Mucosa of stomach (tissue), 1 donor: ENCODE measurements at regions not wholly inside any gene's neighbourhood (a gene's known extent, or its start where the extent isn't known, plus 50 kb on each side); places are given as distances from the start of the nearest gene placed in this dataset.
"Not testable (repeated sequence)": the region's sequence is repeated elsewhere in the genome, so short reads cannot be mapped to it uniquely, and the experiment has no call there.

ENCODE experiments used
- H3K27me3 ChIP-seq: one replicate; pipeline ENCODE4 v1.7.0; 2013; ENCODE audit warnings: mild to moderate bottlenecking, low read length; ENCODE audit not compliant: control insufficient read depth, insufficient read depth
- H3K36me3 ChIP-seq: one replicate; pipeline ENCODE4 v1.7.0; 2013; ENCODE audit warnings: low read length; ENCODE audit not compliant: control insufficient read depth, insufficient read depth
- H3K4me1 ChIP-seq: one replicate; pipeline ENCODE4 v1.7.0; 2013; ENCODE audit warnings: mild to moderate bottlenecking, low read length; ENCODE audit not compliant: control insufficient read depth, insufficient read depth
- H3K4me3 ChIP-seq: one replicate; pipeline ENCODE4 v1.7.0; 2013; ENCODE audit warnings: low read length
- H3K9ac ChIP-seq: one replicate; pipeline ENCODE4 v1.7.0; 2013; ENCODE audit warnings: mild to moderate bottlenecking, low read length, moderate library complexity
- H3K9me3 ChIP-seq: one replicate; pipeline ENCODE4 v1.7.0; 2013; ENCODE audit warnings: mild to moderate bottlenecking, low read length, moderate library complexity; ENCODE audit not compliant: control insufficient read depth
- donor health status: Pancreatic carcinoma.

GRCh38 chr9:66152406-66152805 is 415.5 kb downstream of the FOXD4L4 start:
- H3K9ac ChIP-seq, H3K4me3 ChIP-seq, H3K36me3 ChIP-seq, H3K9me3 ChIP-seq, H3K27me3 ChIP-seq, H3K4me1 ChIP-seq: not testable (repeated sequence)

GRCh38 chr9:66153021-66153725 is 416.2 kb downstream of the FOXD4L4 start:
- H3K4me3 ChIP-seq, H3K4me1 ChIP-seq, H3K36me3 ChIP-seq, H3K27me3 ChIP-seq, H3K9me3 ChIP-seq, H3K9ac ChIP-seq: not testable (repeated sequence)

- H3K9me3 ChIP-seq, H3K27me3 ChIP-seq, H3K36me3 ChIP-seq, H3K9ac ChIP-seq, H3K4me1 ChIP-seq, H3K4me3 ChIP-seq: not testable (repeated sequence)
Observed at GRCh38 chr9:66153971-66154691, 417.2 kb downstream of the FOXD4L4 start.

GRCh38 chr9:66182316-66182715 is 445.4 kb downstream of the FOXD4L4 start:
- H3K4me3 ChIP-seq, H3K9ac ChIP-seq, H3K9me3 ChIP-seq, H3K4me1 ChIP-seq, H3K36me3 ChIP-seq, H3K27me3 ChIP-seq: not testable (repeated sequence)

GRCh38 chr9:66183648-66184047 is 446.7 kb downstream of the FOXD4L4 start:
- not testable (repeated sequence) for H3K36me3 ChIP-seq, H3K4me1 ChIP-seq, H3K4me3 ChIP-seq, H3K9me3 ChIP-seq, H3K9ac ChIP-seq, H3K27me3 ChIP-seq

- not testable (repeated sequence) for H3K9ac ChIP-seq, H3K9me3 ChIP-seq, H3K4me3 ChIP-seq, H3K36me3 ChIP-seq, H3K4me1 ChIP-seq, H3K27me3 ChIP-seq
Observed at GRCh38 chr9:66197199-66197598, 460.3 kb downstream of the FOXD4L4 start.

- H3K9me3 ChIP-seq, H3K27me3 ChIP-seq, H3K4me3 ChIP-seq, H3K4me1 ChIP-seq, H3K36me3 ChIP-seq, H3K9ac ChIP-seq: not testable (repeated sequence)
Observed at GRCh38 chr9:66198421-66198820, 461.5 kb downstream of the FOXD4L4 start.

GRCh38 chr9:66206617-66207016 is 469.7 kb downstream of the FOXD4L4 start:
- H3K4me3 ChIP-seq, H3K27me3 ChIP-seq, H3K9me3 ChIP-seq, H3K4me1 ChIP-seq, H3K9ac ChIP-seq, H3K36me3 ChIP-seq: not testable (repeated sequence)

GRCh38 chr9:66207914-66208313 is 471.0 kb downstream of the FOXD4L4 start:
- not testable (repeated sequence) for H3K27me3 ChIP-seq, H3K36me3 ChIP-seq, H3K4me1 ChIP-seq, H3K4me3 ChIP-seq, H3K9ac ChIP-seq, H3K9me3 ChIP-seq

- not testable (repeated sequence) for H3K9ac ChIP-seq, H3K4me1 ChIP-seq, H3K4me3 ChIP-seq, H3K27me3 ChIP-seq, H3K9me3 ChIP-seq, H3K36me3 ChIP-seq
Observed at GRCh38 chr9:66244763-66245162, 507.8 kb downstream of the FOXD4L4 start.

GRCh38 chr9:66245481-66245880 is 508.5 kb downstream of the FOXD4L4 start:
- not testable (repeated sequence) for H3K27me3 ChIP-seq, H3K4me1 ChIP-seq, H3K36me3 ChIP-seq, H3K4me3 ChIP-seq, H3K9me3 ChIP-seq, H3K9ac ChIP-seq

- not testable (repeated sequence) for H3K4me3 ChIP-seq, H3K36me3 ChIP-seq, H3K27me3 ChIP-seq, H3K4me1 ChIP-seq, H3K9ac ChIP-seq, H3K9me3 ChIP-seq
Observed at GRCh38 chr9:66257581-66257980, 520.6 kb downstream of the FOXD4L4 start.

- not testable (repeated sequence) for H3K9me3 ChIP-seq, H3K9ac ChIP-seq, H3K4me3 ChIP-seq, H3K4me1 ChIP-seq, H3K36me3 ChIP-seq, H3K27me3 ChIP-seq
Observed at GRCh38 chr9:66261576-66261975, 524.6 kb downstream of the FOXD4L4 start.
